ENCODE measurements at regions not wholly inside any gene's neighbourhood (a gene's known extent, or its start where the extent isn't known, plus 50 kb on each side); places are given as distances from the start of the nearest gene placed in this dataset.
"Not testable (repeated sequence)": the region's sequence is repeated elsewhere in the genome, so short reads cannot be mapped to it uniquely, and the experiment has no call there.

DNA sequence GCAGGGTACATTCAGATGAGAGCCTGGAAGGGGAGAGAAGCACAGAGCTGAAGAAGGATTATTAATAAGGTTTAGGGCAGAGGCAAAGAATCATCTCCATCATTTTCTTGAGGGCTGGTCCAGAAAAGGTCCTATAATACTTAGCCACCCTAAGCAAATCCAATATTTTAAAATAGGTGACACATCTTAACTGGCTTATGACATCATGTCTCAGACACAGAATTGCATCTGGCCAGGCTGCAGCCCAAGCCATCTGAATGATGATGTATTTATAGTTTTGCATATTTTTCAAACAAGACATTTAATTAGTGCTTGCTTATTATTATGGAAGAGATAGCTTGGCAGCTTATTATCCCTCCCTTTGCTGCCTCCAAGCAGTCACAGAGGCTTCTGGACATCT, 571.3 kb downstream of the SUCLG1 start:
- DNase-seq = no peak

DNA sequence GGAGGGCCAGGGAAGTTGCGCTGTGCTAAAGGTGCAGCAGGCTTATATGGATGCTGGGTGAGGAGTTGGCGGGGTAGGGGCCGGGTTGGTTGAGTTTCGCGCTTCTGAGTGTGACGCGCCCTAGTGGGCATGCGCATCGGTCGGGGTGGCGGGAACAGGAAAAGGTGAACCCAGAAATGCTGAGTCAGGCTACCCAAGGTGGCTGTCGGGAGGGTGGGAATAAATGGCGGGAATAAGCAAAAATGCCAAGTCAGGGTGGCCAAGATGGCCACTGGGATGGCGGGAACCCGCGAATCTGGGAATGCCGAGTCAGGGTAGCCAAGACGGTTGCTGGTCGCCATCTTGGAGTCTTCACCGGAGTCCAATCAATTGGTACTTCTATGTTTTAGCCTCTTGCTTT, 580.0 kb downstream of the SUCLG1 start:
- no peak for DNase-seq

DNA sequence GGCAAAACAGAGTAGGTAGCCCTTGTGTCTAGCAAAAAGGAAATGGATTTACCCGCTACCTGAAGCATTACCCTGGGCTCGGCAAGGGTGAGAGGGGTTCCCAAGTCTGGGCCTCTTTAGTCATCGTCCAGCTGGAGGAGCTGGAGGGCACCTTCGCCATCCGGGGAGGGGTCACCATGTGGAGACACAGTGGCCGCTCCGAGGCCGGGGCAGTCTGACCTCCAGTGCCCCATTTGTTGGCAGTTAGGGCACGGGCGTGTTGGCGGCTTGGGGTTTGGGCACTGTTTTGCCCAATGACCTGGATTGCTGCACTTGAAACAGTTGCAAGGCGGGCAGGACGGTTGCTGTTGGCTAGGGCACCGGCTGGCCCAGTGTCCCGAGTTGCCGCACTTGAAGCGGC, 581.8 kb downstream of the SUCLG1 start:
- not testable (repeated sequence) for DNase-seq

DNA sequence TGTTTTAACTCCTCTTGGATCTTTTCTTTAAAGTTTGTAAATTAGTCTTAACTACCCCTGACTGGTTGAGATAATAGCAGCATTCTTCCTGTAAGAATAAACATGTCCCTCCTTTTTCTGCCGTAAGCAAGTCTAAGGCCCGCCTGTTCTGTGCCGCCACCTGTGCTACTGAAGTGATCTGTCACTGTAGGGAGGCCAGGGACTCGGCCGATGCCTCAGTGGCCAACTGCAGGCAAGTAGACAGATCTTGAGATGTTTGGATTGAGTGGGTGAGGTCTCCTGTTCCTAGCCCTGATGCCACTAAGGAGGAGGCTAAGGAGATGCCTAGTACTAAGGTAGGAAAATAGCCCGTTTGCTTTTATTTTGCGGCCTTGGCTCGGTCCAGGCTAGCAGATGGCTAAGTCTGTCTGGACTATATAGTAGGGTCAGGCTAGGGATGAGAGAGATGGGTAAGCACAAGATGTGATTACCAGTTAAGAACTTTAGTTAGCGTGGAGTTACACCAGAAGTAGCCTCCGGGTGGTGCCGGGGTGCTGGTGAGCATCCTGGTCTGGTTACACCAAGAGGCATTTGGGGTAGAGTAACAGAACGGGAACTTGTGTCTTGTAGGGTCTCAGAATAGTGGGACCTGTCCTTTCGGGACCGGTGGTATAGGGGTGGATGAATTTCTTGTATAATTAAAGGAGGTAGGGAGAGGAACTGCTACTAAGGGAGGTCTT, 584.2 kb downstream of the SUCLG1 start:
- DNase-seq = no peak

DNA sequence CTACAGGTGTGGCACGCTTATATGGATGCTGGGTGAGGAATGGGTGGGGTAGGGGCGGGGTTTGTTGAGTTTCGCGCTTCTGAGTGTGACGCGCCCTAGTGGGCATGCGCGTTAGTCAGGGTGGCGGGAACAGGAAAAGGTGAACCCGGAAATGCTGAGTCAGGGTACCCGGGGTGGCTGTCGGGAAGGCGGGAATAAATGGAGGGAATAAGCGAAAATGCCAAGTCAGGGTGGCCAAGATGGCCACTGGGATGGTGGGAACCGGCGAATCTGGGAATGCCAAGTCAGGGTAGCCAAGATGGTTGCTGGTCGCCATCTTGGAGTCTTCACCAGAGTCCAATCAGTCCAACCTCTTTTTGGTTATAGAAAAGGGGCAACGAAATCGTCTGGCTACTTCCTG, 585.0 kb downstream of the SUCLG1 start:
- DNase-seq = no peak

DNA sequence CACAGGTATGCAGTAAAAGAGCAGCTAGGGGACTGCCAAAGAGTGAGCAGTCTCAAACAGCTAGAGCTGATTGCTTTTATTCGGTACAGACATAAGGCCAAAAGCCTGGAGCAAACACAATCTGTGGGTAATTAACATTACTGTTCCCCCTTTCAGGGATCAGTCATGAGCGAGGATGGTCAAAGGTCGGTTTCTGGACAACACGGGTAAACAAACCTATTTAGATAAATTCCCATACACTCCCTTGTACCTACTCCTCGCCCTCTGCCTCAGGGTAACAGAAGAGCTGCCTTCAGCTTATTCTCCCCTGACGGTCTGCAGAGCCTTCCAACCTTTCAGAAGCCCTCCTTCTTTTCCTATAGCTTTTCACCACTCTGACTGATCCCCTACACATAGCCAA, 586.0 kb downstream of the SUCLG1 start:
- no peak for DNase-seq

DNA sequence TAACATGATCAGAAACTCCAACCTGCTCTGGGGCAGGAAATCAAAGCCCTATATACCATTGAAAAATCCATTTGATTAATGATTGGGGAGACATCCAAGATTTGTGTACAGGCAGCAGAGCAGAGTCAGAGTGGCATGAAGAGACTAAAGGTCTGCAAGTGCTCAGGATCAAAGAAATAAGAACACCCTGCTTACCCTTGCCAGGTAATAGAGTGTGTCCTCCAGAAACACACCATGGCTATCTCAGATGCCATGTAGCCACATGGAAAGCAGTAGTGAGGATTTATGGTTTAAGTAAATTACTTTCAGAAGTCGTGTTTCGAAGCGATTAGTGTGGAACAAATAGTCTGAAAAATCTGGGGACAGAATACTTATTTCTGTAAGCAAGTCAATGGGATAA, 592.9 kb downstream of the SUCLG1 start:
- no peak for DNase-seq

DNA sequence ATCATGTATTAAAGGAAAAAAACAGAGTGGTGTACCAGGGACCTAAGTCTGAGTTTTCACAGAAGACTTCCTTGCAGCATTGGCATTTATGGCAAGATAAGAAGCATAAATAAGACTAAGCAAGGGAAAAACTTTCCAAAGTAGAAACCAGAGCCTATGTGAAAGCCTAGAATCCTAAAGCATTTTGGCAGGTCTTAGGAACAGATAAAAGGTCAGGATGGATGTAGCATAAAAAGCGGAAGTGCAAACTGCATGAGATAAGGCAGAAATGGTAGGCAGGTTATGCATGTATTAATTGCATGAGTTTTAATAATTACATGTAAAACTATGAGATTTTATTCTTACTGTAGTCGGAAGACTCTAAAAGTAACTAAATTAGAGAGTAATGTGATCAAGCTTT, 596.5 kb downstream of the SUCLG1 start:
- DNase-seq = no peak

DNA sequence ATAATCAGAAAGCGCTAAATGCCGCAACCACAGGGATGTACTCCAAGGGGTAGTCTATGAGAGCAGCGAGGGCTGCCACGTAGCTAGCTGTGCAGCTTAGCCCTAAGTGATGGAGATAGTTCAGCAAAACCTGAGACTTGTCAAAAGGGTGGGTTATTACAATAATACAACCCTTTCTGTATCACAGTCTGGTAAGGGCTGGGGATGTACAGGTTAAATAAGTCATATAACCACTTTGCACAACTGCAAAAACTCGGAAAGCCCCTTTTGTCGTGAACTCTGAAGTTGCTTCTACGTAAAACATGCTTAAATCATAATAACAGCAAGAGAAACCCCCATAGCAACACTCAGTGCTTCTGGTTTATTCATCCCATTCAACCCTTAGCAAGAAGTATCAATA, 598.8 kb downstream of the SUCLG1 start:
- no peak for DNase-seq

DNA sequence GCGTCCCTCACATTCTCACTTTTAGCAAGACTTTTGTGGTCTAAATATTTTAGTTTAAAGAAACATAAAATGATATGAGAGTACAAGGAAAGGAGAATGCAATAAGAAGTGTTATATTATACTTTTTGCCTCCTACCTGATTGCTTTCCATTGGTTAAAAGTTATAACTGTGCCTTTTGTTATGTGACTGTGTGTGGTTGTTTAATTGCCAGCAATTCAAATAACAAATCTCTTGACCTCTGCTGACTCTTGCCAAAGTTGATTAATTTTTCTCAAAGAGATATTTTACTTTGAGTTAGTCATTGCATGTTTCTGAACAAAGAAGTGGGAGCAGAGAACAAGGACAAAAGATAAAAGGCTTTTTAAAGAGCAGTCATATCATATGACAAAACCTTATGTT, 599.5 kb downstream of the SUCLG1 start:
- DNase-seq = no peak

DNA sequence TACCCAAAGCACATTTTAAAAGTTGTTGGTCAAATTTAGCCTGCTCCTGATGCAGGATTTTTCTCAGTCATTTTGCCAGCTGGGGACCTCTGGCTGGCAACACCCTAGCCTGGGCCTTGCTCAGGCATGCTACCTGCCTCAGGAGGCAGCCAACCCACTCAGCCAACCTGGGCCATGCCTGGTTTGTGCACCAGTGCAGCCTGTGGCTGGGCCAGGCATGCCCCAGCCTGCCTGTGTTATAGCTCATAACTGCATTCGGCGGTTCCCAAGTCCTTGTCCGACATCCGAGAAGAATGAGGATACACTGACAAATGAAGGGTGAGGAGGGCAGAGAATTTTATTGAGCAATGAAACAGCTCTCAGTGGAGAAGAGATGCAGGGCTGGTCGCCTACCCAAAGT, 608.0 kb downstream of the SUCLG1 start:
- no peak for DNase-seq

DNA sequence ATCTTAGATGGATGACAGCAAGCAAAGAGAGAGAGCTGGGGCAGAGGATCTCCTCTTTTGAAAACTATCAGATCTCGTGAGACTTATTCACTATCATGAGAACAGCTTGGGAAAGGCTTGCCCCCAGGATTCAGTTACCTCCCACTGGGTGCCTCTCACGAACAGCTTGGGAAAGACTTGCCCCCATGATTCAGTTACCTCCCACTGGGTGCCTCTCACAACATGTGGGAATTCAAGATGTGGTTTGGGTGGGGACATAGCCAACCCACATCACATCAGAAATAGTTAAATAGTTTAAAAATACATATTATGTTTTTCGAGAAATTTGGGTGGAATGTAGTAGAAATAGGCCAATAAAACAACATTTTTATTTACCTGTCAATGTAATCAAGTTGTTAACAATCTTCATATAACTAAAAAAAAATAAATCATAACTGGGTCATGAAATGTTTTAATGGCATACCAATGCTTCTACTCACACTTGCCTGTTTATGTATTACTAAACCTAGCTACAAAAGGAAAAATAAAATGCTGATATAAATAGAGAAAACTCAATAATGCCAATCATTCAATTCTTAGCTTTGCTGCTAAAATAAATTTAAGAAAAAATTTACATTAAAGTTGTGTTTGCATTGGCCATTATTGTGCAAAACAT, 608.9 kb downstream of the SUCLG1 start:
- no peak for DNase-seq

DNA sequence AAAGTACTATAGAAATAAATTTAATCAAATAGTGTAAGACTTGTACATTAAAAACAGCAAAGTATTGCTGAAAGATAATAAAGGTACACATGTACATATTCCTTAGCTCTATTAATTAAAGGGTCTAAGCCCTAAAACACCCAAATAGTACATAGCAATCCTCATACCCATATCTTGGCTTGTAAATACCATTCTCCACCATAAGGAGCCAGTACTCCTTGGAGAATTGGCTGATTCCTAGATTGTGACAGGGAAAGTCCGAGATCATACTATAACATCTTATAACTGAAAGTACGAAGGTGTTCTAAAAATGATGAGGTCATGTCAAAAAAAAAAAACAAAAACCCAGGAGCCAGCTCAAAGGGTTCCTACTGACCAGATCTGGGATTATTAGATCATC, 614.6 kb downstream of the SUCLG1 start:
- no peak for DNase-seq

DNA sequence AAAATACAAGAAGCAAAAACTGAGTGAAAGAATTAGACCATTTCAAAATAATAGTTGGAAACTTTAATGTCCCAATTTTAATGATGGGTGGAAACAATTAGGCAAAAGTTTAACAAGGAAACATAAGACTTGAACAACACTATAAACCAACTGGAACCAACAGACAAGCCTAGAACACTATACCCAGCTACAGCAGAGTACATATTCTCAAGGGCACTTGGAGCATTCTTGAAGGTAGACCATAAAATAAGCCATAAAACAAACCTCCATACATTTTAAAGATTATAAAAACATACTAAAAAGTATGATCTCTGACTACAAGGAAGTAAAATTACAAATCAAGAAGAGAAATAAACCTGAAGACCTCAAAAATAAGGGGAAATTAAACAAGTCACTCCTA, 616.7 kb downstream of the SUCLG1 start:
- DNase-seq = no peak

DNA sequence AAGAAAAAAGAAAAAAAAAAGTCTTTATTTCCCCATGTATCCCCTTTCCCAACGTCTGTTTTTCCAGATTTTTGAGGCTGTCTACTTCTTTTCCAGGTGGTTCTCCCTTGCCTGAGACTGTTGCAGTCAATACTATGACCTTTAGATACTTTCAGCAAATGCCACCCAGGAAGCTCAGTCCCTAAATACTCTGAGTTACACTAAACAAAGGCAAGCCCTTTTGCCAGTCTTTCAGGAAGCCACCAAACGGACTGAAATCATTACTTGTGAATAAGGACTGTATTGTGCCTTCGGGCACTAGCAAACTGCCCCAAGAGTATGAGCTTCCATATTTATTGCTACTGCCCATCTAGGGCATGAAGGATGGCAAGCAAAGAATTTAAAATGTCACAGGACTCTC, 621.3 kb downstream of the SUCLG1 start:
- DNase-seq = no peak

DNA sequence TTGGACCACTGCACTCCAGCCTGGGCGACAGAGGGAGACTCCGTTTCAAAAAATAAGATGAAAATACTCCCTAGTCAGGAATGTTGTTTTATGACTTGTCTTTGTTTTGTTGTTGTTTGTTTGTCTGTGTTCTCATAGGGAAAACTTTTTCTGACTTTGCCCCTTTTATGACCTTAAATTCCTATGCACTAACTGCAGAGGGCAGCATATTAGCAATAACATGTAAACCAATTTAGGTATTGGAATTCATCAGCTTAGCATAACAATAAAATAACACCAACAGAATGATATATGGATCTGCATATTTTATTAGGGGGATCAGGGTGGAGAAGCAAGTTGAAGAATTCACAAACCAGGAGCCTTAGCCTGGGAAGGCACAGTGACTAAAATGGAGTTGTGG, 631.5 kb downstream of the SUCLG1 start:
- DNase-seq = no peak

DNA sequence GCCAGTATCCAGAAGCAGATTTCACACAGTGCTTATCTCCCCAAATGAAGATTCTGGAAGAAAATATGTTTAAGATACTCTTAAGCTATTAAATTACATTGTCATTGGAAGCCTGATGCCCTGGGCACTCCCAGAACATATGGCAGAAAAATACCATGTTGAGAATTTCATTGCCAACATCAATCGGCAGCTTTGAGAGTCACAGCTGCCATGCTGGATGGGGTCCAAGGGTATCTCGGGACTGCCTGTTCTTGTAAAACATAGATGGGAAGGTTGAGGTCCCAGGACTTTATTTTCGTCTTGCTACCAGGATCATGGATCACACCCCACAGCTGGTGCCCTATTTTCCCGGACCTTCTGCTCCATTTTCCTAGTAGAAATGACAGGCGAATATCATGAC, 632.5 kb downstream of the SUCLG1 start:
- no peak for DNase-seq

DNA sequence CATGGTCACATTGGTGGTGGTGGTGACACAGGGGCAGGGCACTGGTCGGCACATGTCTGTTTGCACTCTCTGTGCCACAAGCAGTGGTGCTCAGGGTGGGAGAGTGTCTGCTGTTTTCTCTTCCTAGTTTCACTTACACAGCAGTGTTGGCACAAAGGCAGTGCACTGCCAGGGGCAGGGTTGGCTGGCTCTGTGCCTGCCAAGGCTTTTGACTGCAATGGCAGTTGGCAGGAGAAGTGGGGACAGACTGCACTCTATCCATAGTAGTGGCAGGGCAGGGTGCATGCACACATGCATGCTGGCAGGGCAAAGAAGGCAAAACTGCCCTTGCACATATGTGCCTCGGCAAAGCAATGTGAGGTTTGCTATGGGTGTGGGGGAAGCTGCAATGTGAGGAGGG, 635.9 kb downstream of the SUCLG1 start:
- DNase-seq = peak in 1 of 58 donors; percentile 0

DNA sequence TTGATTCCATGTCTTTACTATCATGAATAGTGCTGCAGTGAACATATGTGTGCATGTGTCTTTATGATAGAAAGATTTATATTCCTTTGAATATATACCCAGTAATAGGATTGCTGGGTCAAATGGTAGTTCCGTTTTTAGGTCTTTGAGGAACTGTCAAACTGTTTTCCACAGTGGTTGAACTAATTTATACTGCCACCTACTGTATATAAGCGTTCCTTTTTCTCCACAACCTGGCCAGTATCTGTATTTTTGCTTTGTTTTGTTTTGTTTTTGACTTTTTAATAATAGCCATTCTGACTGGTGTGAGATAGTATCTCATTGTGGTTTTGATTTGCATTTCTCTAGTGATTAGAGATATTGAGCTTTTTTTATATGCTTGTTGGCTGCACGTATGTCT, 641.6 kb downstream of the SUCLG1 start:
- DNase-seq = no peak

DNA sequence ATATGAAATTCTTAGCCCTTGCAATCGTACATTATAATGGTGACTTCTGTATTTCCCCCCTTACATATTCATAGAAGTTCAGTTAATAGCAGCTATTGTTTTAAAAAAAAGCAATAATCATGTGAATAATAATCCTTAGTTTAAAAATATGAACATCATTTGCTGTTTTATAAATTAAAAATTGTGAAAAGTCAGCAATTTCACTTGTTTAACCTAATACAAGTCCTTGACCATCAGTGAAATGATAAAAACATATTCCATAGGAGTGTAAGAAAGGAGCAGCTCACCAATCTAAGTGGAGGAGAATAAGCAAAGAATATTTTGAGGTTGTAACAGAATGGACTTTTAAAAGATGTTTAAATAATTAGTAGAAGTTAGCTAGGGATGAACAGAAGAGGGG, 650.2 kb downstream of the SUCLG1 start:
- DNase-seq = no peak

DNA sequence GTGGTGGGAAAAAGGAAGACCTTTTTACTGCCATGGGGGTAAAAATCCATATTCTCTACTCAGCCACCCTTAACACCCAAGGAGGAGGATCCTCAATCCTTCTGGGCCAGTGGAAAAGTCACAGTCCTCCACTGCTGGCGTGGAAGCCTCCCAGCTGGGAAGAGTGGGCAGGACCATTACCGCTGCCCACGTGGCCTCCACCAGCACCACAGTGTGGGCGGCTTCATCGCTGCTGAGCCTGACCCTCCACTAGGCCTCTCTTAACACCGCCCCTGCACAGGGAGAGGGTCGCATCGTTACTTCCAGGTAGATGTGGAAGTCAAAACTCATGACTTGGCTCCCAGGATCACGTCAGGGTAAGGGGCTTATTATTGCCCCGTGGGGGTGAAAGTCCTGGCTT, 656.5 kb downstream of the SUCLG1 start:
- DNase-seq = no peak

DNA sequence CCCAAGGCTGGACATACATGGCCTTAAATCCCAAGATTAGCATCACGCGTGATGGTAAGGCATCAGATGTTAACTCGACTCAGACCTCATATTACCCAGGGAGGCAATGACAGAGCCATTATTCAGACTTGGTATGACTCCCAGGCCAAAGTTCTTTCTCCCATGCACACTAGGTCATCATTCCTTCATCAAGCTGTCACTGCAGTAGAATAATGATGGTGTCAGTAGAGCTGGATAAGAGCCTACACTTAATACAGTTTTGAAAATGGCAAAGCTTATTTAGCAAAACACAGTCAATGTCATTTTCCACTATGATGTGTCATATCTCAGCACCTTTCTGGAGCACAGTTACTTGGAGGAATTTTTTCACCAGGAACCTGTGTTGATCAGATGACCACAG, 663.3 kb downstream of the SUCLG1 start:
- DNase-seq = no peak

DNA sequence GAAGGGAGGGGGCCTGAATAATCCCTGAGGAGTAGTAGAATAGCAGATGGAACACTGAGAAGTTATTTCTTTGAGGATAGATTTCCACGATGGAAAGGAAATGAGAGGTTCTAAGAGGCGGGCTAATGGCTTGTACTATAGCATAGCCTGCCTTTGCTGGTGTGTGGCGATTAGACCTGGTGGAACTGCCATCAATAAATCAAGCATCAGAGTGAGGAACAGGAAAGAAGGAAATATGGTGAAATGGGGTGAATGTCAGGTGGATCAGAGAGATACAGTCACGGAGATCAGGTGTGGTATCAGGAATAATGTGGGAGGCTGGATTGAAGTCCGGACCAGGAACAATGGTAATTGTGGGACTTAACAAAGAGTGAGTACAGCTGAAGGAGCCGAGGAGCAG, 668.6 kb downstream of the SUCLG1 start:
- not testable (repeated sequence) for DNase-seq

DNA sequence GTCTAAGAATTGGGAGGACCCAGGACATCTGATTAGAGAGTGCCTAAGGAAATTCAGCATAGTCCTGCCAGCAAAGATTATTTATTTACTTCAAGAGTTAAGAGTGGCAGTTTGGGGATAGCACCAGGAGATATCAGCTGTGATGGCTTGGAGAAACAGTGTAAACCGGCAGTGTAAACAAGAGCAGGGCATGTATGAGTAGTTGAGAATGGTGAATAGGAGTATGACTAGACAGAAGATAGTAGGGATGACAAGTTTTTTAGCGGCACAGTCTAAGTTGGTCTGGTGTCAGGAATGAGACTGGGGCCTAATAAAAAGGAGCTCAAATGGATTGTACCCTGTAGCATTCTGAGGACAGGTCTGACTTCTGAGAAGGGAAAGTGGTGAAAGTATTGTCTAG, 669.4 kb downstream of the SUCLG1 start:
- DNase-seq = not testable (repeated sequence)

All from anterior cingulate cortex (tissue), 58 donors.